A673 (cell line): ENCODE measurements at regions not wholly inside any gene's neighbourhood (a gene's known extent, or its start where the extent isn't known, plus 50 kb on each side); places are given as distances from the start of the nearest gene placed in this dataset.

Experiments used
- BruUV-seq: library from RNA; stranded (reverse); fragments of 400-500 nt; replicated peaks from 2 replicates; lab custom pipeline; 2021; lab: Mats Ljungman, UMichigan
- CTCF ChIA-PET: fragments of 300-600 bp; sonication (Branson Sonifier 250); formaldehyde crosslinking; loops from one replicate; lab custom pipeline; 2022; ENCODE audit warnings: antibody characterized with exemption; lab: Charles Lee
- POLR2A ChIA-PET: fragments of 300-600 bp; sonication (Branson Sonifier 250); formaldehyde crosslinking; loops from one replicate; lab custom pipeline; 2022; ENCODE audit warnings: antibody characterized with exemption; ENCODE audit not compliant: low non-redundant PET; lab: Charles Lee
- DNase-seq: peaks from one replicate; pipeline ENCODE4 v3.0.0-alpha.2; 2015; ENCODE audit warnings: low spot score
- H3K27ac ChIP-seq: fragments of 200-600 bp; sonication (generic); 2 replicates; pipeline ENCODE4 v1.5.1; 2016; ENCODE audit warnings: mixed run types, low read depth, mild to moderate bottlenecking, mixed read lengths, antibody characterized with exemption, low read length; ENCODE audit not compliant: poor library complexity, severe bottlenecking
- H3K27me3 ChIP-seq: fragments of 200-600 bp; sonication (generic); replicated peaks from 2 replicates; pipeline ENCODE4 v1.6.1; 2017; ENCODE audit warnings: mixed run types, low read depth, mild to moderate bottlenecking, mixed read lengths, antibody characterized with exemption, low read length; ENCODE audit not compliant: insufficient read depth, poor library complexity
- H3K36me3 ChIP-seq: fragments of 200-600 bp; sonication (generic); 2 replicates; pipeline ENCODE4 v1.6.1; 2016; ENCODE audit warnings: mixed run types, mild to moderate bottlenecking, mixed read lengths, antibody characterized with exemption, low read length; ENCODE audit not compliant: insufficient read depth, poor library complexity, severe bottlenecking
- H3K4me1 ChIP-seq: fragments of 200-600 bp; sonication (generic); 2 replicates; pipeline ENCODE4 v1.6.1; 2017; ENCODE audit warnings: mixed run types, mild to moderate bottlenecking, mixed read lengths, antibody characterized with exemption, low read length; ENCODE audit not compliant: insufficient read depth, poor library complexity, severe bottlenecking
- H3K4me3 ChIP-seq: fragments of 200-600 bp; sonication (generic); 2 replicates; pipeline ENCODE4 v1.5.1; 2016; ENCODE audit warnings: low read depth, mixed run types, mild to moderate bottlenecking, mixed read lengths, low read length; ENCODE audit not compliant: poor library complexity, severe bottlenecking
- H3K9me3 ChIP-seq: fragments of 200-600 bp; sonication (generic); 2 replicates; pipeline ENCODE4 v1.6.1; 2016; ENCODE audit warnings: mixed run types, low read depth, mild to moderate bottlenecking, mixed read lengths, antibody characterized with exemption, low read length; ENCODE audit not compliant: poor library complexity, severe bottlenecking
- CTCF ChIP-seq: fragments of 300-800, 200-600 bp; sonication (generic); conservative IDR thresholded peaks from 2 replicates; pipeline ENCODE4 v1.5.1; 2017; ENCODE audit warnings: low read depth, mild to moderate bottlenecking, antibody characterized with exemption, low read length, moderate library complexity, mixed read lengths
- EZH2 ChIP-seq: fragments of 200-600 bp; sonication (generic); IDR thresholded peaks from 2 replicates; pipeline ENCODE4 v1.6.1; 2017; ENCODE audit warnings: borderline replicate concordance, low read depth, mild to moderate bottlenecking, mixed read lengths, antibody characterized with exemption, low read length; ENCODE audit not compliant: poor library complexity, severe bottlenecking
- intact Hi-C: fragments of 100-400 bp; cut with micrococcal nuclease; formaldehyde crosslinking; loops from one replicate; pipeline ENCODE4 v1.10.0; 2022; ENCODE audit not compliant: unreplicated experiment

- no TSS peak for BruUV-seq
- no peaks in the 10 kb centered on the region for H3K4me1 ChIP-seq
- CTCF ChIA-PET = no interaction called here
- H3K27me3 ChIP-seq = no peaks in the 10 kb centered on the region
- H3K36me3 ChIP-seq = no peaks in the 10 kb centered on the region
- H3K4me3 ChIP-seq = no peak overlapping the region
- intact Hi-C loops = no loop called here
- DNase-seq = no peak
- no peak overlapping the region for H3K27ac ChIP-seq
- POLR2A ChIA-PET = interaction anchor here (0.7 kb wide), 1 partner anchor 1990 kb away, joined by 6 read pairs; no protein-coding TSS in a partner anchor
- TF ChIP-seq EZH2 = no peak
- H3K9me3 ChIP-seq = no peaks in the 10 kb centered on the region
Observed at GRCh38 chr2:191617575-191617974, 60.4 kb upstream of the NABP1 start.

GRCh38 chr2:191618046-191618780, 59.7 kb upstream of the NABP1 start:
- intact Hi-C loops = no loop called here
- no peaks in the 10 kb centered on the region for H3K27me3 ChIP-seq
- H3K4me3 ChIP-seq = no peak overlapping the region
- no peak for TF ChIP-seq EZH2
- no peak for TF ChIP-seq CTCF
- H3K4me1 ChIP-seq = no peaks in the 10 kb centered on the region
- H3K27ac ChIP-seq = no peak overlapping the region
- no TSS peak for BruUV-seq
- POLR2A ChIA-PET = interaction anchor here (0.7 kb wide), 1 partner anchor 1991 kb away, joined by 6 read pairs; no protein-coding TSS in a partner anchor
- H3K36me3 ChIP-seq = no peaks in the 10 kb centered on the region
- no peaks in the 10 kb centered on the region for H3K9me3 ChIP-seq
- DNase-seq = no peak
- CTCF ChIA-PET = no interaction called here

- BruUV-seq = no TSS peak
Observed at GRCh38 chr2:191618786-191619185, 59.1 kb upstream of the NABP1 start.

More at GRCh38 chr2:191618786-191619185, 59.1 kb upstream of the NABP1 start:
- H3K27me3 ChIP-seq = no peaks in the 10 kb centered on the region
- no peaks in the 10 kb centered on the region for H3K36me3 ChIP-seq
- H3K9me3 ChIP-seq = no peaks in the 10 kb centered on the region
- no peak for DNase-seq
- POLR2A ChIA-PET = no interaction called here
- CTCF ChIA-PET = no interaction called here
- intact Hi-C loops = no loop called here
- H3K4me1 ChIP-seq = no peaks in the 10 kb centered on the region
- no peak overlapping the region for H3K4me3 ChIP-seq
- TF ChIP-seq EZH2 = no peak
- no peak for TF ChIP-seq CTCF
- no peak overlapping the region for H3K27ac ChIP-seq
